Fibroblast of mammary gland (primary cell): ENCODE measurements at regions not wholly inside any gene's neighbourhood (a gene's known extent, or its start where the extent isn't known, plus 50 kb on each side); places are given as distances from the start of the nearest gene placed in this dataset.

Source experiments
- DNase-seq: peaks from one replicate; pipeline ENCODE4 v3.0.0-alpha.2; 2010; ENCODE audit warnings: low read depth
- H3K4me3 ChIP-seq: 2 replicates; pipeline ENCODE4 v1.5.1; 2011; ENCODE audit warnings: low read depth, mild to moderate bottlenecking, low read length, moderate library complexity; ENCODE audit not compliant: control insufficient read depth
- TF ChIP-seq, protein P1 (sequence below): conservative IDR thresholded peaks from 2 replicates; pipeline ENCODE4 v1.5.1; 2011; ENCODE audit warnings: low read depth, low read length, inconsistent platforms; ENCODE audit not compliant: control insufficient read depth, insufficient read depth

DNA sequence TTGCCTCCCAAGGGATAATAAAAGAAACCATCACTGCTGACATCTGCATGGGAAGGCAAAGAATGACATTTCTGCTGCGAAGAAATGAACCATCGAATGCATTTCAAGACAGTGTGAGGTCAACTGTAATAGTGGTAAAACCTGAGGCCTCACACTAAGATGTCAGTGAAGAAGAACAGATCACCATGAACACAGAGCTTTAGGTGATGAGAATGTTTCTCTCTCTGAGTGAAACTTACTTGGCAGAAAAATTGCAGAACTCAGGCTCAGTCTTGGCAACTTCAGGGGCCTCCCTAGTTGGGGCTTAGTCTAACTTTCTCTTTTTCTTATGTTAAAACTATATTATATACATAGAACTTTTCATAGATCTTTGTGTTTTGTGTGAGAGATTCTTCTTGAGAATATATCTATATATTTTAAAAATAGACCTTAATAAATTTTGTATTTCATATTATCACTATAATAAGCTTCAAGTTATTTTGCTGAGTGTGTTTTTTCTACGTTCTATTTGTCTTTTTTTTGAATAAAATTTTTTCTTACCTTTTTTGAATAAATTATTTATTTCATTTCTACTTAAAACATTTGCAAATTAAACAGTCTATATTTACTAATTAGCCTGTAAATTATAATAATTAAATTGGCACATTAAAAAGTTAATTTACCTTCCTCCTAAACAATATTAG, 427.5 kb upstream of the TRIB2 start:
- TF ChIP-seq, protein P1, sequence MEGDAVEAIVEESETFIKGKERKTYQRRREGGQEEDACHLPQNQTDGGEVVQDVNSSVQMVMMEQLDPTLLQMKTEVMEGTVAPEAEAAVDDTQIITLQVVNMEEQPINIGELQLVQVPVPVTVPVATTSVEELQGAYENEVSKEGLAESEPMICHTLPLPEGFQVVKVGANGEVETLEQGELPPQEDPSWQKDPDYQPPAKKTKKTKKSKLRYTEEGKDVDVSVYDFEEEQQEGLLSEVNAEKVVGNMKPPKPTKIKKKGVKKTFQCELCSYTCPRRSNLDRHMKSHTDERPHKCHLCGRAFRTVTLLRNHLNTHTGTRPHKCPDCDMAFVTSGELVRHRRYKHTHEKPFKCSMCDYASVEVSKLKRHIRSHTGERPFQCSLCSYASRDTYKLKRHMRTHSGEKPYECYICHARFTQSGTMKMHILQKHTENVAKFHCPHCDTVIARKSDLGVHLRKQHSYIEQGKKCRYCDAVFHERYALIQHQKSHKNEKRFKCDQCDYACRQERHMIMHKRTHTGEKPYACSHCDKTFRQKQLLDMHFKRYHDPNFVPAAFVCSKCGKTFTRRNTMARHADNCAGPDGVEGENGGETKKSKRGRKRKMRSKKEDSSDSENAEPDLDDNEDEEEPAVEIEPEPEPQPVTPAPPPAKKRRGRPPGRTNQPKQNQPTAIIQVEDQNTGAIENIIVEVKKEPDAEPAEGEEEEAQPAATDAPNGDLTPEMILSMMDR, result no peak
- no peak overlapping the region for H3K4me3 ChIP-seq
- no peak for DNase-seq

DNA sequence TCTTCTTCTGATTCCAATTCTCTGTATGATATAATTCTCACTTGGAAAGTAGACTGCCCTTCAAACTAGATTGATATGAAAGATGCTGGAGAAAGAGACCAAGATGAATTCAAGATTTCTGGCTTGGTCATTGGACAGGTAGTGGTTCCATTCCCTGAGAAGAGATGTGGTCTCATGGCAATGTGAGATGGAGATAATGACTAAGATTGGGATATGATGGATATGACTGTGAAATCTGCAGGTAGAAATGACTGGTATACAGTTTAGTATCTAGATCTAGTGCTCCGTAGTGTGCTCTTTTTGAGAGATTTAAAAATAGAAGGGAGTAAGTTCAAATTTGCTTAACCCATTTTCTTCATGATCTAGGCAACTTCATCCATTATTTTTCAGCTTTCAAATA, 425.4 kb upstream of the TRIB2 start:
- TF ChIP-seq, protein P1, result no peak
- no peak for DNase-seq
- no peak overlapping the region for H3K4me3 ChIP-seq

DNA sequence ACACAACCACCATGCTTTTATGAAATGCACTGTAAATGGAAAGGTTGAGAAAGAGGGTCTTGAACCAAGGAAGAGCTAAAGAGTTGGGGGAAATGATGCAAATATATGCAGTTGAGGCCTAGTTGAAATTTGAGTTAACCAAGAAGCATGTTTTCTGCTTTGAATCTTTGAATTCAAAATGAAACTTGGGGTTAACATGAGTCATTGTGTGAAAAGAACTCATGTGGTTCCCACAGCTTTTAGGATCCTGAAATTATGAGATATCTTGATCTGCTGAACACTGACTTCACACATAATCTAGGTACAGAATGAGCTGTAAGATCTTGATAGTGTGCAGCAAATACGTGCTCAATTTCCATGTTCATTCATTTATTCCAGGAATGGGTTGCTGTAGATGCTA, 422.9 kb upstream of the TRIB2 start:
- no peak for DNase-seq
- TF ChIP-seq, protein P1, result no peak
- H3K4me3 ChIP-seq, result no peak overlapping the region

DNA sequence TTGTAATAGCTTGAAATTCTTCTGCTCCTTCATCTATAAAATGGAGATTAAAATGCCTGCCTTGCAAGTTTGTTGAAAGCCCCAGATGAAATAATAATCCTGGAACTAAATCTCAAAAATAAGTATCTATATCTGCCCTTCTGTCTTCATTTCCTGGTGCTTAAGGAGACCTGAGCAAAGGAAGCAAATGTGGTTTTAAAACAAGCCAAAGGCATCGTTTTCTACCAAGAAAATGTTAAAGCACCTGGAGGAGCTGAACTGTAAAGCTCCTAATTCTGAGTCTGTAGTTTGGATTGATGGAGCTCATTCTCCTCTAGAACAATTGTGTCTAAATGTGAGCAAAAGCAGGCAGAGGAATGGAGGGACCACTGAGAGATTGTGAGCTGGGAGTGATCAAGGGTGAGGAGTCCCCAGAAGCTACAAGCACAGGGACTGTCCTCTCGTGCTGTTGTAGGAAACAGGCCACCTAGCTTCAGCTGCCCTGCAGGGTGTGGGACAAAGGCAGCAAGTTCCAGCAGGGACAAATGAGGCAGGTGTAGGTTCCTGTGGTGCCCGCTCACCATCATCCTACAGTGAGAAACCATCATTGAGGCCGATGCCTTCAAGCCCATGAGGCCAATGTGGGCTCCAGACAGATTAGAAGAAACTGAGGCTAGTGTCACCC, 420.7 kb upstream of the TRIB2 start:
- TF ChIP-seq, protein P1, result no peak
- DNase-seq, result no peak
- no peak overlapping the region for H3K4me3 ChIP-seq

DNA sequence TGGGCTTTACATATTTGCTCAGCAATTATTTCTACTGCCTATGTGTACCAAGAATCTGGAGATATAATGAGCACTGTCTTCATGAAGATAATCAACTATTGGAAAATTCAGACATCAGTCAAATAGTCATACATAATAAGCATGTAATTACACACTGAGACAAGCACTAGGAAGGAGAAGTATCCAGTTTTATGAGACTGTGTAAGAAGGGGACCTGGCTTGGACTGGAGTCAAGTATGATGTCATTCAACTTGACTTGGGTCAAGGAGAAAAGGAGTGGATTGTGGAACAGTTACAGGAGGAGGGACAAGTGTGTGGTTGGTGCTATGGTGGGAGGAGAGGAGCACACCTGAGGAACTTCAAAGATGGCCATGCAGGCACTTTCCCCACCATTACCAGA, 419.8 kb upstream of the TRIB2 start:
- TF ChIP-seq, protein P1, result no peak
- DNase-seq, result no peak
- no peak overlapping the region for H3K4me3 ChIP-seq

DNA sequence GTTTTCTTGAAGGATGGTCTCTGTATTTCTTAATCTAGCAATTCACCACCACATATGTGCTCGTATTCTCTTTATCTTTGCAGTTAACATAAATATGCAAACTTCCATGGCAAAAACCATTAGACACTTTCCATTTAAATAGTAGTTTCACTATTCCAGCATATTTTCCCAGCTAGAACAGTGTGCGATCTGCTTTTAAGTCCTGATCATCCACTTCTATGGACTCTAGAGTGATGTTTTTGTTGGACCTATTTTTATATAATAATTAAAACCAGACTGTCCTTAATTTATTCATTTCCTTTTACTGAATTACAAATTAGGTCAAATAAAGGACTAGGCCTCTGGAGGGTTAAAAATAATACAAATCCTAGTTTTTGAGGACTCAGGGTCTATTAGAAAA, 418.4 kb upstream of the TRIB2 start:
- TF ChIP-seq, protein P1, result no peak
- no peak for DNase-seq
- no peak overlapping the region for H3K4me3 ChIP-seq
